Keratinocyte (primary cell): ENCODE measurements at regions not wholly inside any gene's neighbourhood (a gene's known extent, or its start where the extent isn't known, plus 50 kb on each side); places are given as distances from the start of the nearest gene placed in this dataset.

Experiments
- DNase-seq: peaks from one replicate; pipeline ENCODE4 v3.0.0-alpha.2; 2011; ENCODE audit warnings: low read depth, missing footprints, low spot score
- FAIRE-seq: peaks from 2 replicates; lab custom pipeline; 2011; peaks lifted over from hg19 to GRCh38; lab: Jason Lieb, UNC
- H2AFZ ChIP-seq: 2 replicates; pipeline ENCODE4 v1.6.0; 2012; ENCODE audit warnings: low read length, control low read depth, inconsistent platforms; ENCODE audit not compliant: control insufficient read depth
- H3K27ac ChIP-seq: 2 replicates; pipeline ENCODE4 v1.5.1; 2011; ENCODE audit warnings: low read length; ENCODE audit not compliant: control insufficient read depth, insufficient read depth
- H3K27me3 ChIP-seq: 3 replicates; pipeline ENCODE4 v1.6.0; 2011; ENCODE audit warnings: low read length; ENCODE audit not compliant: control insufficient read depth, insufficient read depth; ENCODE audit errors: extremely low read depth
- H3K36me3 ChIP-seq, 2 experiments: 2 replicates in 1 of 2; 3 replicates in 1 of 2; pipeline ENCODE4 v1.5.1; 2011; ENCODE audit warnings: low read length in 2 of 2, mild to moderate bottlenecking in 1 of 2; ENCODE audit not compliant: control insufficient read depth in 2 of 2, insufficient read depth in 2 of 2; ENCODE audit errors: extremely low read depth in 1 of 2
- H3K4me1 ChIP-seq: 3 replicates; pipeline ENCODE4 v1.5.1; 2011; ENCODE audit warnings: low read length; ENCODE audit not compliant: control insufficient read depth, insufficient read depth; ENCODE audit errors: extremely low read depth
- H3K4me2 ChIP-seq: 3 replicates; pipeline ENCODE4 v1.6.0; 2011; ENCODE audit warnings: low read depth, low read length; ENCODE audit not compliant: control insufficient read depth, insufficient read depth; ENCODE audit errors: extremely low read depth
- H3K4me3 ChIP-seq, 3 experiments: fragments of 200-600 bp in 1 of 3; sonication (generic) in 1 of 3; 2 replicates in 2 of 3; 3 replicates in 1 of 3; pipeline ENCODE4 v1.5.1; 2011 to 2016; ENCODE audit warnings: low read length in 3 of 3, mild to moderate bottlenecking in 3 of 3, control low read depth in 2 of 3, inconsistent platforms in 1 of 3, low read depth in 1 of 3, mixed read lengths in 1 of 3, mixed run types in 1 of 3, moderate library complexity in 1 of 3; ENCODE audit not compliant: control insufficient read depth in 2 of 3, insufficient read depth in 2 of 3; ENCODE audit errors: extremely low read depth in 1 of 3
- H3K79me2 ChIP-seq: 2 replicates; pipeline ENCODE4 v1.6.0; 2012; ENCODE audit warnings: low read length; ENCODE audit not compliant: control insufficient read depth, insufficient read depth
- H3K9ac ChIP-seq: 3 replicates; pipeline ENCODE4 v1.6.0; 2011; ENCODE audit warnings: low read length; ENCODE audit not compliant: control insufficient read depth, insufficient read depth; ENCODE audit errors: extremely low read depth
- H3K9me1 ChIP-seq: 3 replicates; pipeline ENCODE4 v1.6.0; 2011; ENCODE audit warnings: low read length; ENCODE audit not compliant: control insufficient read depth, insufficient read depth; ENCODE audit errors: extremely low read depth
- H3K9me3 ChIP-seq: 2 replicates; pipeline ENCODE4 v1.5.1; 2012; ENCODE audit warnings: low read depth, low read length; ENCODE audit not compliant: control insufficient read depth
- H4K20me1 ChIP-seq: 3 replicates; pipeline ENCODE4 v1.6.0; 2011; ENCODE audit warnings: low read length; ENCODE audit not compliant: control insufficient read depth, insufficient read depth; ENCODE audit errors: extremely low read depth
- CTCF ChIP-seq, 3 experiments: IDR thresholded peaks in 1 of 3; conservative IDR thresholded peaks in 1 of 3; optimal IDR thresholded peaks in 1 of 3; 2 replicates in 2 of 3; 3 replicates in 1 of 3; pipeline versions ENCODE3 to v1.5.1; 2011; ENCODE audit warnings: low read length in 3 of 3, mild to moderate bottlenecking in 3 of 3, moderate library complexity in 2 of 3, control low read depth in 1 of 3, inconsistent platforms in 1 of 3; ENCODE audit not compliant: insufficient read depth in 2 of 3; ENCODE audit errors: extremely low read depth in 1 of 3
- EZH2 ChIP-seq: IDR thresholded peaks from one replicate; pipeline ENCODE4 v1.6.1; 2012; ENCODE audit warnings: inconsistent platforms, mild to moderate bottlenecking, low read length, moderate library complexity
- dilution Hi-C: fragments of 300-500 bp; cut with MboI; formaldehyde crosslinking; loops from one replicate; pipeline ENCODE4 v1.7.0; 2020; ENCODE audit warnings: low sequenced_read_pairs; ENCODE audit not compliant: extremely low pct_ligation_motif_present

- H3K4me1 ChIP-seq, result no peaks in the 10 kb centered on the region
- H2AFZ ChIP-seq, result no peak overlapping the region
- no peak overlapping the region for H3K4me2 ChIP-seq
- dilution Hi-C loops, result no loop called here
- no peak for TF ChIP-seq EZH2
- TF ChIP-seq CTCF (optimal IDR thresholded peaks at IDR 0.05 in 1 of 3, IDR thresholded peaks at IDR 0.05 in 1 of 3, conservative IDR thresholded peaks at IDR 0.05 in 1 of 3; ENCODE audit: extremely low read depth in 1 of 3, insufficient read depth in 2 of 3, low read length in 3 of 3), result no peak
- H3K9me1 ChIP-seq, result no peaks in the 10 kb centered on the region
- no peak overlapping the region for H3K4me3 ChIP-seq
- DNase-seq (no peak), FAIRE-seq (no peak)
- H4K20me1 ChIP-seq, result no peaks in the 10 kb centered on the region
- no peak overlapping the region for H3K27ac ChIP-seq
- no peaks in the 10 kb centered on the region for H3K27me3 ChIP-seq
- H3K36me3 ChIP-seq, result no peaks in the 10 kb centered on the region
- H3K9ac ChIP-seq, result no peak overlapping the region
- H3K9me3 ChIP-seq, result no peaks in the 10 kb centered on the region
- H3K79me2 ChIP-seq, result no peaks in the 10 kb centered on the region
These were observed 308.9 kb downstream of the RBM26 start for GRCh38 chr13:79097201-79097600.

GRCh38 chr13:79096099-79096498 is 310.0 kb downstream of the RBM26 start:
- H3K27ac ChIP-seq, result no peak overlapping the region
- H3K4me1 ChIP-seq, result no peaks in the 10 kb centered on the region
- no peaks in the 10 kb centered on the region for H3K27me3 ChIP-seq
- no peak overlapping the region for H3K9ac ChIP-seq
- H4K20me1 ChIP-seq, result no peaks in the 10 kb centered on the region
- FAIRE-seq (no peak), DNase-seq (no peak)
- H3K4me3 ChIP-seq, result no peak overlapping the region
- H3K9me1 ChIP-seq, result no peaks in the 10 kb centered on the region
- no peaks in the 10 kb centered on the region for H3K36me3 ChIP-seq
- dilution Hi-C loops, result no loop called here
- H2AFZ ChIP-seq, result no peak overlapping the region
- no peak overlapping the region for H3K4me2 ChIP-seq
- no peak for TF ChIP-seq EZH2
- TF ChIP-seq CTCF (optimal IDR thresholded peaks at IDR 0.05 in 1 of 3, IDR thresholded peaks at IDR 0.05 in 1 of 3, conservative IDR thresholded peaks at IDR 0.05 in 1 of 3; ENCODE audit: extremely low read depth in 1 of 3, insufficient read depth in 2 of 3, low read length in 3 of 3), result no peak
- no peaks in the 10 kb centered on the region for H3K79me2 ChIP-seq
- no peaks in the 10 kb centered on the region for H3K9me3 ChIP-seq
